Stomach (tissue), 8 donors: ENCODE measurements at regions not wholly inside any gene's neighbourhood (a gene's known extent, or its start where the extent isn't known, plus 50 kb on each side); places are given as distances from the start of the nearest gene placed in this dataset.

Experiments used
- DNase-seq, 2 donors: peaks; one replicate each; pipeline versions ENCODE4 v3.0.0 to v3.0.0-alpha.2; 2013 to 2019
- H3K27ac ChIP-seq, 5 donors: fragments of 200-600 bp in 4 of 5; sonication (generic) in 4 of 5; one replicate each; pipeline ENCODE4 v1.5.1; 2013 to 2019; ENCODE audit warnings: mild to moderate bottlenecking in 1 of 5, moderate library complexity in 1 of 5
- H3K27me3 ChIP-seq, 3 donors: fragments of 200-600 bp; sonication (generic); one replicate each; pipeline ENCODE4 v1.5.1; 2017 to 2019; ENCODE audit warnings: mixed run types in 1 of 3
- H3K36me3 ChIP-seq, 4 donors: fragments of 200-600 bp; sonication (generic); 1 replicate in 3 of 4; 2 replicates in 1 of 4; pipeline ENCODE4 v1.5.1; 2016 to 2019
- H3K4me1 ChIP-seq, 4 donors: fragments of 200-600 bp; sonication (generic); one replicate each; pipeline ENCODE4 v1.5.1; 2016 to 2019
- H3K4me3 ChIP-seq, 4 donors: fragments of 200-600 bp; sonication (generic) in 3 of 4; one replicate each; pipeline ENCODE4 v1.5.1; 2016 to 2019; ENCODE audit warnings: mild to moderate bottlenecking in 1 of 4
- H3K9me3 ChIP-seq, 4 donors: fragments of 200-600 bp; sonication (generic); one replicate each; pipeline ENCODE4 v1.5.1; 2016 to 2019
- CTCF ChIP-seq, 7 experiments: fragments of 450-650 bp in 4 of 7; fragments of 200-600 bp in 3 of 7; sonication (generic) in 3 of 7; IDR thresholded peaks; one replicate each; pipeline ENCODE4 v1.5.1; 2016 to 2019; ENCODE audit warnings: antibody characterized with exemption in 7 of 7, control low read depth in 2 of 7, mild to moderate bottlenecking in 1 of 7
- EP300 ChIP-seq: sonication (generic); formaldehyde crosslinking; IDR thresholded peaks from one replicate; pipeline ENCODE4 v1.6.1; 2017; ENCODE audit warnings: antibody characterized with exemption
- POLR2A ChIP-seq, 4 donors: fragments of 450-650 bp; IDR thresholded peaks; one replicate each; pipeline ENCODE4 v1.6.1; 2016; ENCODE audit warnings: antibody characterized with exemption in 4 of 4, control low read depth in 2 of 4, mild to moderate bottlenecking in 1 of 4, moderate library complexity in 1 of 4
- POLR2AphosphoS5 ChIP-seq, 3 donors: sonication (generic); formaldehyde crosslinking; IDR thresholded peaks; one replicate each; pipeline ENCODE4 v1.6.1; 2016; ENCODE audit warnings: antibody characterized with exemption in 3 of 3
- WGBS, 5 donors: extraction: QIAGEN DNeasy Blood & Tissue Kit in 3 of 5; methylation state at CpG; one replicate each; pipeline versions ENCODE4 v1.1.5 to v1.1.7; 2013 to 2018; 5-methylcytosine and 5-hydroxymethylcytosine counted together
- intact Hi-C: fragments of 100-400 bp; cut with DNase I; formaldehyde crosslinking; loops from one replicate; pipeline ENCODE4 v1.15.1; 2023; ENCODE audit warnings: low total_unique reads
- donor health status: healthy with polysubstance abuse.
- donor health status: Bipolar disorder and iron deficiency.
- donor health status: healthy.

- intact Hi-C loops, result no loop called here
- Histone ChIP-seq H3K9me3 (no peaks in the 10 kb centered on the region), H3K36me3 (no peaks in the 10 kb centered on the region), H3K4me3 (no peak overlapping the region), H3K4me1 (no peaks in the 10 kb centered on the region), H3K27ac (no peak overlapping the region), H3K27me3 (no peaks in the 10 kb centered on the region)
- no peak for DNase-seq
- WGBS, 5 donors, result 69 to 89% (median 83%) methylated on average over 4 of the region's 4 CpGs
- TF ChIP-seq POLR2AphosphoS5 (IDR thresholded peaks at IDR 0.05) (no peak), POLR2A (IDR thresholded peaks at IDR 0.05) (no peak)
Observed at GRCh38 chr6:112663698-112664097, 316.6 kb downstream of the RFPL4B start.

- Histone ChIP-seq H3K4me3 (no peak overlapping the region), H3K27ac (no peak overlapping the region), H3K36me3 (no peaks in the 10 kb centered on the region), H3K27me3 (no peaks in the 10 kb centered on the region), H3K4me1 (no peaks in the 10 kb centered on the region), H3K9me3 (no peaks in the 10 kb centered on the region)
- intact Hi-C loops, result no loop called here
- WGBS, 5 donors, result 67 to 86% (median 79%) methylated on average over 2 of the region's 2 CpGs
- DNase-seq, result no peak
- no peak for TF ChIP-seq EP300
- no peak for TF ChIP-seq POLR2A (IDR thresholded peaks at IDR 0.05)
- no peak for TF ChIP-seq POLR2AphosphoS5 (IDR thresholded peaks at IDR 0.05)
Observed at GRCh38 chr6:112665114-112665513, 318.0 kb downstream of the RFPL4B start.

DNA sequence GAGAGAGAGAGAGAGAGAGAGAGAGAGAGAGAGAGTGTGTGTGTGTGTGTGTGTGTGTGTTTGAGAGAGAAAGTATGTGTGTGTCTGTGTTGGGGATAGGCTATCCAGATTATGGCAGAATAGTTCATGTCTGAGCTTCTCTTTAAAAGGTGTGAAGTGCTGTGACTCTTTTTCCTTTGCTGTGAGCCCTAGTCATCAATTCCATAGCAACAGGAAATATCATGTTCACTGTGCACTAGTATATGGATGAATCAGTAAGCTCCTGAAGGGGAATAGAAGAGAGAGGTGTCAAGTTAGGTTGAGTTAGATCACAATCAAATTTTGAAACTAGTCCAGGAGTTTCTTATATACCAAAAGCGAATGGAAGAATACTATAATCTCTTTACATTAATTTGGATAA, 318.7 kb downstream of the RFPL4B start:
- no peaks in the 10 kb centered on the region for H3K4me1 ChIP-seq
- intact Hi-C loops, result no loop called here
- no peak overlapping the region for H3K4me3 ChIP-seq
- H3K27ac ChIP-seq, result no peak overlapping the region
- DNase-seq, result no peak
- H3K36me3 ChIP-seq, result no peaks in the 10 kb centered on the region
- no peaks in the 10 kb centered on the region for H3K9me3 ChIP-seq
- no peaks in the 10 kb centered on the region for H3K27me3 ChIP-seq
- no peak for TF ChIP-seq POLR2AphosphoS5 (IDR thresholded peaks at IDR 0.05)
- TF ChIP-seq POLR2A (IDR thresholded peaks at IDR 0.05), result no peak
- TF ChIP-seq CTCF (IDR thresholded peaks at IDR 0.05), result no peak
- no peak for TF ChIP-seq EP300
- 72 to 89% (median 87%) methylated on average over 1 of the region's 1 CpG for WGBS, 5 donors

DNA sequence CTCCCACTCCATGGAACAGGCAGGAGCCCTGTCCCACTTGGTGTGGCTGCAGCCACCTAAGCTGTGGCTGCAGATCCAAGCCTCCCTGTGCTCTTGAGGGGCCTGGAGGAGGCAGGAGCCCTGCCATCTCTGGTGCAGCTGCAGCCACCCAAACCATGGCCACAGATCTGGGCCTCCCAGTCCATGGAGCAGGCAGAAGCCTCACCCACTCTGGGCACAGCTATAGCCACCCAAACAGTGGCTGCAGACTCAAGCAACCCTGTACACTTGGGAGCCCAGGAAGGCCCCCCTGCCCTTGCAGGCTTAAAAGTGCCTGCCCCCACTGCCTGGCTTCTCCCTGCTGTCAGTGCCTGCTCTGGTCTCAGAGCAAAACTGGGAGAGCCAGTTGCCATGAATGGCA, 320.3 kb downstream of the RFPL4B start:
- intact Hi-C loops, result no loop called here
- TF ChIP-seq POLR2A (IDR thresholded peaks at IDR 0.05) (no peak), POLR2AphosphoS5 (IDR thresholded peaks at IDR 0.05) (no peak), EP300 (no peak), CTCF (IDR thresholded peaks at IDR 0.05) (no peak)
- no peak overlapping the region for H3K4me3 ChIP-seq
- H3K36me3 ChIP-seq, result no peaks in the 10 kb centered on the region
- H3K9me3 ChIP-seq, result no peaks in the 10 kb centered on the region
- H3K27ac ChIP-seq, result no peak overlapping the region
- H3K27me3 ChIP-seq, result no peaks in the 10 kb centered on the region
- H3K4me1 ChIP-seq, result no peaks in the 10 kb centered on the region
- no peak for DNase-seq

- intact Hi-C loops, result no loop called here
- no peak for DNase-seq
- no peak overlapping the region for H3K4me3 ChIP-seq
- no peaks in the 10 kb centered on the region for H3K36me3 ChIP-seq
- H3K9me3 ChIP-seq, result no peaks in the 10 kb centered on the region
- TF ChIP-seq POLR2A (IDR thresholded peaks at IDR 0.05), result no peak
- TF ChIP-seq CTCF (IDR thresholded peaks at IDR 0.05), result no peak
- TF ChIP-seq EP300, result no peak
- TF ChIP-seq POLR2AphosphoS5 (IDR thresholded peaks at IDR 0.05), result no peak
- H3K4me1 ChIP-seq, result peaks cover 0 to 7% (median 0%) of the 10 kb centered on the region in 4 donors
- H3K27me3 ChIP-seq, result no peaks in the 10 kb centered on the region
- no peak overlapping the region for H3K27ac ChIP-seq
Observed at GRCh38 chr6:112680091-112680490, 333.0 kb downstream of the RFPL4B start.
